ENCODE measurements at regions not wholly inside any gene's neighbourhood (a gene's known extent, or its start where the extent isn't known, plus 50 kb on each side); places are given as distances from the start of the nearest gene placed in this dataset.

- H3K4ac ChIP-seq (ENCODE audit: low read depth in 1 of 2, low read length in 2 of 2), result no peak overlapping the region
- H3K18ac ChIP-seq (ENCODE audit: low read depth in 1 of 2, low read length in 2 of 2), result no peak overlapping the region
- H4K8ac ChIP-seq (ENCODE audit: low read length), result no peak overlapping the region
- H2BK15ac ChIP-seq (ENCODE audit: low read depth, poor library complexity, severe bottlenecking), result no peak overlapping the region
- H3K4me3 ChIP-seq (ENCODE audit: insufficient read depth in 1 of 2, low read depth in 1 of 2, low read length in 2 of 2), result no peak overlapping the region
- H3K9me3 ChIP-seq (ENCODE audit: control insufficient read depth, low read length), result peaks cover 7% of the 10 kb centered on the region
- no peaks in the 10 kb centered on the region for H3K36me3 ChIP-seq (ENCODE audit: control insufficient read depth in 1 of 2, insufficient read depth in 2 of 2, low read depth in 1 of 2, low read length in 2 of 2)
- no peak overlapping the region for H3K9ac ChIP-seq (ENCODE audit: low read length)
- H3K14ac ChIP-seq (ENCODE audit: low read length in 2 of 2), result no peak overlapping the region
- H2AFZ ChIP-seq (ENCODE audit: low read depth, low read length), result no peak overlapping the region
- H2BK120ac ChIP-seq (ENCODE audit: low read depth, low read length), result no peak overlapping the region
- no peak overlapping the region for H3K4me2 ChIP-seq (ENCODE audit: low read length, poor library complexity, severe bottlenecking)
- H2BK12ac ChIP-seq (ENCODE audit: low read length in 2 of 2), result no peak overlapping the region
- no peak overlapping the region for H2AK5ac ChIP-seq (ENCODE audit: low read length, severe bottlenecking)
- H3K27me3 ChIP-seq (ENCODE audit: control insufficient read depth in 1 of 2, insufficient read depth in 1 of 2, low read length in 2 of 2), result no peaks in the 10 kb centered on the region
- no peaks in the 10 kb centered on the region for H3K79me1 ChIP-seq (replicated peaks; ENCODE audit: low read length, poor library complexity, severe bottlenecking)
- 63% methylated on average over 4 of the region's 4 CpGs for WGBS
- H3K23ac ChIP-seq (ENCODE audit: low read length in 2 of 2), result no peak overlapping the region
- DNase-seq, result no peak
- no peak overlapping the region for H2BK5ac ChIP-seq (ENCODE audit: low read depth, low read length, poor library complexity, severe bottlenecking)
- H3K4me1 ChIP-seq (ENCODE audit: control insufficient read depth, insufficient read depth, low read depth, low read length), result no peaks in the 10 kb centered on the region
- H3K27ac ChIP-seq (ENCODE audit: low read length, poor library complexity, severe bottlenecking), result no peak overlapping the region
- H4K91ac ChIP-seq (ENCODE audit: low read length), result no peak overlapping the region
Observed at GRCh38 chr10:1935912-1936311, 198.6 kb upstream of the ADARB2 start.

GRCh38 chr10:1933215-1933614 lies 195.9 kb upstream of the ADARB2 start:
- H3K9me3 ChIP-seq (ENCODE audit: control insufficient read depth, low read length), result peaks cover 7% of the 10 kb centered on the region
- no peak overlapping the region for H3K27ac ChIP-seq (ENCODE audit: low read length, poor library complexity, severe bottlenecking)
- H2BK15ac ChIP-seq (ENCODE audit: low read depth, poor library complexity, severe bottlenecking), result peak overlapping the region; percentile 52
- H2BK120ac ChIP-seq (ENCODE audit: low read depth, low read length), result no peak overlapping the region
- H3K4me2 ChIP-seq (ENCODE audit: low read length, poor library complexity, severe bottlenecking), result no peak overlapping the region
- DNase-seq, result no peak
- H2AK5ac ChIP-seq (ENCODE audit: low read length, severe bottlenecking), result no peak overlapping the region
- H3K23ac ChIP-seq (ENCODE audit: low read length in 2 of 2), result no peak overlapping the region
- no peaks in the 10 kb centered on the region for H3K27me3 ChIP-seq (ENCODE audit: control insufficient read depth in 1 of 2, insufficient read depth in 1 of 2, low read length in 2 of 2)
- H3K4ac ChIP-seq (ENCODE audit: low read depth in 1 of 2, low read length in 2 of 2), result no peak overlapping the region
- no peak overlapping the region for H3K9ac ChIP-seq (ENCODE audit: low read length)
- H3K4me1 ChIP-seq (ENCODE audit: control insufficient read depth, insufficient read depth, low read depth, low read length), result no peaks in the 10 kb centered on the region
- H2BK12ac ChIP-seq (ENCODE audit: low read length in 2 of 2), result no peak overlapping the region
- no peaks in the 10 kb centered on the region for H3K79me1 ChIP-seq (replicated peaks; ENCODE audit: low read length, poor library complexity, severe bottlenecking)
- no peak overlapping the region for H2BK5ac ChIP-seq (ENCODE audit: low read depth, low read length, poor library complexity, severe bottlenecking)
- no peak overlapping the region for H4K8ac ChIP-seq (ENCODE audit: low read length)
- no peak overlapping the region for H3K14ac ChIP-seq (ENCODE audit: low read length in 2 of 2)
- H3K36me3 ChIP-seq (ENCODE audit: control insufficient read depth in 1 of 2, insufficient read depth in 2 of 2, low read depth in 1 of 2, low read length in 2 of 2), result no peaks in the 10 kb centered on the region
- no peak overlapping the region for H4K91ac ChIP-seq (ENCODE audit: low read length)
- no peak overlapping the region for H3K4me3 ChIP-seq (ENCODE audit: insufficient read depth in 1 of 2, low read depth in 1 of 2, low read length in 2 of 2)
- 69% methylated on average over 14 of the region's 16 CpGs for whole genome bisulfite sequencing
- H3K18ac ChIP-seq (ENCODE audit: low read depth in 1 of 2, low read length in 2 of 2), result no peak overlapping the region
- H2AFZ ChIP-seq (ENCODE audit: low read depth, low read length), result no peak overlapping the region

GRCh38 chr10:1932692-1933094 lies 195.4 kb upstream of the ADARB2 start:
- H3K14ac ChIP-seq (ENCODE audit: low read length in 2 of 2), result no peak overlapping the region
- no peak overlapping the region for H2BK15ac ChIP-seq (ENCODE audit: low read depth, poor library complexity, severe bottlenecking)
- WGBS, result 33% methylated on average over 10 of the region's 13 CpGs

GRCh38 chr10:1928606-1929005 lies 191.3 kb upstream of the ADARB2 start:
- Histone ChIP-seq H3K4ac (ENCODE audit: low read depth in 1 of 2, low read length in 2 of 2) (no peak overlapping the region), H2BK12ac (ENCODE audit: low read length in 2 of 2) (no peak overlapping the region), H3K4me3 (ENCODE audit: insufficient read depth in 1 of 2, low read depth in 1 of 2, low read length in 2 of 2) (no peak overlapping the region), H3K27ac (ENCODE audit: low read length, poor library complexity, severe bottlenecking) (no peak overlapping the region), H3K23ac (ENCODE audit: low read length in 2 of 2) (no peak overlapping the region), H2BK5ac (ENCODE audit: low read depth, low read length, poor library complexity, severe bottlenecking) (no peak overlapping the region), H4K8ac (ENCODE audit: low read length) (no peak overlapping the region), H3K18ac (ENCODE audit: low read depth in 1 of 2, low read length in 2 of 2) (no peak overlapping the region), H3K36me3 (ENCODE audit: control insufficient read depth in 1 of 2, insufficient read depth in 2 of 2, low read depth in 1 of 2, low read length in 2 of 2) (no peaks in the 10 kb centered on the region), H2BK120ac (ENCODE audit: low read depth, low read length) (no peak overlapping the region), H3K4me1 (ENCODE audit: control insufficient read depth, insufficient read depth, low read depth, low read length) (no peaks in the 10 kb centered on the region), H2AK5ac (ENCODE audit: low read length, severe bottlenecking) (no peak overlapping the region), H3K27me3 (ENCODE audit: control insufficient read depth in 1 of 2, insufficient read depth in 1 of 2, low read length in 2 of 2) (no peaks in the 10 kb centered on the region), H3K9me3 (ENCODE audit: control insufficient read depth, low read length) (peaks cover 7% of the 10 kb centered on the region), H4K91ac (ENCODE audit: low read length) (no peak overlapping the region), H2AFZ (ENCODE audit: low read depth, low read length) (no peak overlapping the region), H3K9ac (ENCODE audit: low read length) (no peak overlapping the region), H3K79me1 (replicated peaks; ENCODE audit: low read length, poor library complexity, severe bottlenecking) (no peaks in the 10 kb centered on the region), H3K4me2 (ENCODE audit: low read length, poor library complexity, severe bottlenecking) (no peak overlapping the region), H3K14ac (ENCODE audit: low read length in 2 of 2) (no peak overlapping the region), H2BK15ac (ENCODE audit: low read depth, poor library complexity, severe bottlenecking) (no peak overlapping the region)
- no peak for DNase-seq
- 82% methylated on average over 7 of the region's 7 CpGs for WGBS

More at GRCh38 chr10:1932692-1933094, 195.4 kb upstream of the ADARB2 start:
- Histone ChIP-seq H3K79me1 (replicated peaks; ENCODE audit: low read length, poor library complexity, severe bottlenecking) (no peaks in the 10 kb centered on the region), H2BK120ac (ENCODE audit: low read depth, low read length) (no peak overlapping the region), H3K36me3 (ENCODE audit: control insufficient read depth in 1 of 2, insufficient read depth in 2 of 2, low read depth in 1 of 2, low read length in 2 of 2) (no peaks in the 10 kb centered on the region), H2AK5ac (ENCODE audit: low read length, severe bottlenecking) (no peak overlapping the region), H3K18ac (ENCODE audit: low read depth in 1 of 2, low read length in 2 of 2) (no peak overlapping the region), H2AFZ (ENCODE audit: low read depth, low read length) (peak overlapping the region; percentile 18), H4K91ac (ENCODE audit: low read length) (no peak overlapping the region), H3K4ac (ENCODE audit: low read depth in 1 of 2, low read length in 2 of 2) (no peak overlapping the region), H3K27me3 (ENCODE audit: control insufficient read depth in 1 of 2, insufficient read depth in 1 of 2, low read length in 2 of 2) (no peaks in the 10 kb centered on the region), H2BK5ac (ENCODE audit: low read depth, low read length, poor library complexity, severe bottlenecking) (no peak overlapping the region), H3K4me1 (ENCODE audit: control insufficient read depth, insufficient read depth, low read depth, low read length) (no peaks in the 10 kb centered on the region), H3K23ac (ENCODE audit: low read length in 2 of 2) (no peak overlapping the region), H3K9me3 (ENCODE audit: control insufficient read depth, low read length) (peaks cover 7% of the 10 kb centered on the region), H3K27ac (ENCODE audit: low read length, poor library complexity, severe bottlenecking) (no peak overlapping the region), H3K9ac (ENCODE audit: low read length) (no peak overlapping the region), H4K8ac (ENCODE audit: low read length) (peak overlapping the region; percentile 0), H2BK12ac (ENCODE audit: low read length in 2 of 2) (no peak overlapping the region), H3K4me2 (ENCODE audit: low read length, poor library complexity, severe bottlenecking) (no peak overlapping the region), H3K4me3 (ENCODE audit: insufficient read depth in 1 of 2, low read depth in 1 of 2, low read length in 2 of 2) (no peak overlapping the region)
- no peak for DNase-seq

Data from mesenchymal stem cell (in vitro differentiated cells and primary cell).